ENCODE measurements at regions not wholly inside any gene's neighbourhood (a gene's known extent, or its start where the extent isn't known, plus 50 kb on each side); places are given as distances from the start of the nearest gene placed in this dataset.

DNA sequence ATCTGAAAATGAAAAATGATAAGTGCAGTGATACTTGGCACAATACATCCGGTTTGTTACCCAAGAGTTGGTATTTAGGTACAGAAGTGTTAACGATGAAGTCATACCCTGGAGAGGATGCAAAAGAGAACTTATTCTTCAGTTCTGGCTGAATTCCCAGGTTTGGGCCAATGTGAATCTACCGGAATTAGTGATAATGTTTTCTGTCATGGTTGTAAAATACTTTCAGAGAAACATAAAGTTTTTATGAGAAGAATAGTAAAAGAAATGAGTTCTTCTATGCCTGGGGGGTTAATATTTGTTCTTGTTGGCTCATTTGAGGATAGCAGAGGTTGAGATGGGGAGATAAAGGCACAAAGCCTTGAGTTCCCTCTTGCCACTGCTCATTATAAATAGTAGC lies 509.9 kb upstream of the POU3F2 start:
- Mint-ChIP-seq H3K27ac (ENCODE audit: unreplicated experiment) (no peak overlapping the region), H3K27me3 (ENCODE audit: unreplicated experiment) (no peaks in the 10 kb centered on the region)

DNA sequence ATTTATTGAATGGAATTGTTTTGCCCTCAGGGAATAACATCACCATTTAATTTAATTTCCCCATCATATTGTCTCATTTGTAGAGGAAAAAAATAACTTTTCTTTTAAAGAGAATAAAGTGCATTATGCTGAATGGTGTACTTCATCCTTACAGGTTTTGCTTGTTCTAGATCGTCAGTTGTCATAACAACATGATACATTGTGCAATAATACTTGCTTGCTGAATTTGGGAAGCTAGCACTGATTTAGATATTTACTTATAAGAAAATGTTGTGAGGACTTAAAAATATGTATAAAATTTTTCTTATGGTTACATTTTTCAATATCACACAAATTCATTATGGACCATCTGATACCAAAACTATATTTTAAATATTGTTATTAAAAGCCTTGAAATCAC lies 509.0 kb upstream of the POU3F2 start:
- Mint-ChIP-seq H3K27me3 (ENCODE audit: unreplicated experiment) (no peaks in the 10 kb centered on the region), H3K27ac (ENCODE audit: unreplicated experiment) (no peak overlapping the region), H3K9me3 (ENCODE audit: unreplicated experiment) (peaks cover 2% of the 10 kb centered on the region), H3K4me3 (ENCODE audit: unreplicated experiment) (no peak overlapping the region), H3K36me3 (ENCODE audit: unreplicated experiment) (no peaks in the 10 kb centered on the region), H3K4me1 (ENCODE audit: low read depth, unreplicated experiment) (peaks cover 4% of the 10 kb centered on the region)
- DNase-seq, result no peak
- TF ChIP-seq, protein P1, sequence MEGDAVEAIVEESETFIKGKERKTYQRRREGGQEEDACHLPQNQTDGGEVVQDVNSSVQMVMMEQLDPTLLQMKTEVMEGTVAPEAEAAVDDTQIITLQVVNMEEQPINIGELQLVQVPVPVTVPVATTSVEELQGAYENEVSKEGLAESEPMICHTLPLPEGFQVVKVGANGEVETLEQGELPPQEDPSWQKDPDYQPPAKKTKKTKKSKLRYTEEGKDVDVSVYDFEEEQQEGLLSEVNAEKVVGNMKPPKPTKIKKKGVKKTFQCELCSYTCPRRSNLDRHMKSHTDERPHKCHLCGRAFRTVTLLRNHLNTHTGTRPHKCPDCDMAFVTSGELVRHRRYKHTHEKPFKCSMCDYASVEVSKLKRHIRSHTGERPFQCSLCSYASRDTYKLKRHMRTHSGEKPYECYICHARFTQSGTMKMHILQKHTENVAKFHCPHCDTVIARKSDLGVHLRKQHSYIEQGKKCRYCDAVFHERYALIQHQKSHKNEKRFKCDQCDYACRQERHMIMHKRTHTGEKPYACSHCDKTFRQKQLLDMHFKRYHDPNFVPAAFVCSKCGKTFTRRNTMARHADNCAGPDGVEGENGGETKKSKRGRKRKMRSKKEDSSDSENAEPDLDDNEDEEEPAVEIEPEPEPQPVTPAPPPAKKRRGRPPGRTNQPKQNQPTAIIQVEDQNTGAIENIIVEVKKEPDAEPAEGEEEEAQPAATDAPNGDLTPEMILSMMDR (IDR thresholded peaks at IDR 0.05; ENCODE audit: partially characterized antibody, unreplicated experiment), result no peak

More for the DNA sequence above, 509.9 kb upstream of the POU3F2 start:
- Mint-ChIP-seq H3K9me3 (ENCODE audit: unreplicated experiment) (peaks cover 2% of the 10 kb centered on the region), H3K36me3 (ENCODE audit: unreplicated experiment) (no peaks in the 10 kb centered on the region), H3K4me3 (ENCODE audit: unreplicated experiment) (no peak overlapping the region), H3K4me1 (ENCODE audit: low read depth, unreplicated experiment) (peaks cover 7% of the 10 kb centered on the region)
- DNase-seq, result no peak
- TF ChIP-seq, protein P1 (IDR thresholded peaks at IDR 0.05; ENCODE audit: partially characterized antibody, unreplicated experiment), result no peak

DNA sequence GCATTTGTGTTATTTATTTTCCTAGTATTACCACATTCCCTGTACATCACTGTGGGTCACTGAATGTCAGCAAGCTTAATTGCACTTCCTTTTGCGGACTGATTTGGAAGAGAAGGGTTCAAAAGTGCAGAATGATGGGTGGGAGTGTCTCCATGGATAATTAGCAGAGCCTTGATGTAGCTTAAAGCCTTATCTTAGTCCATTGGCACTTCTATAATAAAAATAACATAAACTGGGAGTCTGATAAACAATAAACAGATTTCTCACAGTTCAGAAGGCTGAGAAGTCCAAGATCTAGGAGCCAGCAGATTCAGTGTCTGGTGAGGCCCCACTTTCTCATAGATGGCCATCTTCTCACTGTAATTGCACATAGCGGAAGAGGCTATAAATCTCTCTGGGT lies 501.1 kb upstream of the POU3F2 start:
- H3K36me3 Mint-ChIP-seq (ENCODE audit: unreplicated experiment), result no peaks in the 10 kb centered on the region
- DNase-seq, result no peak
- no peaks in the 10 kb centered on the region for H3K27me3 Mint-ChIP-seq (ENCODE audit: unreplicated experiment)
- H3K27ac Mint-ChIP-seq (ENCODE audit: unreplicated experiment), result no peak overlapping the region
- TF ChIP-seq, protein P1 (IDR thresholded peaks at IDR 0.05; ENCODE audit: partially characterized antibody, unreplicated experiment), result no peak
- H3K4me3 Mint-ChIP-seq (ENCODE audit: unreplicated experiment), result no peak overlapping the region
- peaks cover 3% of the 10 kb centered on the region for H3K4me1 Mint-ChIP-seq (ENCODE audit: low read depth, unreplicated experiment)
- H3K9me3 Mint-ChIP-seq (ENCODE audit: unreplicated experiment), result no peaks in the 10 kb centered on the region

DNA sequence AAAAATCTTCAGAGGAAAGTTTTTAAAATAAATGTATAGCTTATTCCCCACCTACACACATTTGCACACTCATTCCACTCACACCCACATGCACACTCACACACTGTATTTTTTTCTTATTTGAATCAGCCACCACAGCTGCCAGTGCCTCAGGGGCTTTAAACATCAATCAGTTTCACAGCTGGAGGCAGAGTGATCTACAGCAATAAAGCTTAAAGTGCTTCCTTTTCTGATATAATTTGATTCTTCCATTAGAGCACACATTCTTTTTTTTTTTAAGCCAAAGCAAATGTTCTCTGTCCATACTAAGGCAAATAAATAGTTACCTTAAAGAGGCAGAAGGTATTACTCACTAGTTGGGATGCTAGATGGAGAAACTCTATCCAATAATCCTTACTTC lies 498.8 kb upstream of the POU3F2 start:
- no peak for DNase-seq
- Mint-ChIP-seq H3K4me1 (ENCODE audit: low read depth, unreplicated experiment) (peaks cover 3% of the 10 kb centered on the region), H3K27me3 (ENCODE audit: unreplicated experiment) (no peaks in the 10 kb centered on the region), H3K9me3 (ENCODE audit: unreplicated experiment) (no peaks in the 10 kb centered on the region), H3K36me3 (ENCODE audit: unreplicated experiment) (no peaks in the 10 kb centered on the region), H3K27ac (ENCODE audit: unreplicated experiment) (no peak overlapping the region), H3K4me3 (ENCODE audit: unreplicated experiment) (no peak overlapping the region)
- TF ChIP-seq, protein P1 (IDR thresholded peaks at IDR 0.05; ENCODE audit: partially characterized antibody, unreplicated experiment), result no peak

DNA sequence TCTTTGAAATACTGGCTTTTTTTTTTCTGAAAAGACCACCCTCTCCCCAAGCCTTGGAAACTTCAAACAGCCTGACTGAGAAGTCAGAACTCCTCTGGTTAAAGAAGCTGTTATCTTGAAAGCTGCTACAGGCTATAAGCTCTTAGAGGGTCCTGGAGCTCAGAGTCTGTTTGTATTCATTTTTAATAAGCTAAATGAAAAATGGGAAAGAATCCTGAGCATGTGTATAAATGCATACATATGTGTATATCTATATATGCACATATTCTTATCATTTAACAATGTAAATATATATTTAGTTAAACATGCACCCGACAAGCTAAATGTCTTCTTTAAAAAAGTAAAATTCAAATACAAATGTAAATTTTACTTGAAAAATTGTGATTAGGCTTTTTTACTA lies 494.9 kb upstream of the POU3F2 start:
- Mint-ChIP-seq H3K27ac (ENCODE audit: unreplicated experiment) (no peak overlapping the region), H3K36me3 (ENCODE audit: unreplicated experiment) (no peaks in the 10 kb centered on the region), H3K4me3 (ENCODE audit: unreplicated experiment) (no peak overlapping the region), H3K4me1 (ENCODE audit: low read depth, unreplicated experiment) (peaks cover 3% of the 10 kb centered on the region), H3K9me3 (ENCODE audit: unreplicated experiment) (no peaks in the 10 kb centered on the region), H3K27me3 (ENCODE audit: unreplicated experiment) (no peaks in the 10 kb centered on the region)
- DNase-seq, result no peak
- TF ChIP-seq, protein P1 (IDR thresholded peaks at IDR 0.05; ENCODE audit: partially characterized antibody, unreplicated experiment), result no peak

Data from glutamatergic neuron (in vitro differentiated cells).